ENCODE measurements at regions not wholly inside any gene's neighbourhood (a gene's known extent, or its start where the extent isn't known, plus 50 kb on each side); places are given as distances from the start of the nearest gene placed in this dataset.

DNA sequence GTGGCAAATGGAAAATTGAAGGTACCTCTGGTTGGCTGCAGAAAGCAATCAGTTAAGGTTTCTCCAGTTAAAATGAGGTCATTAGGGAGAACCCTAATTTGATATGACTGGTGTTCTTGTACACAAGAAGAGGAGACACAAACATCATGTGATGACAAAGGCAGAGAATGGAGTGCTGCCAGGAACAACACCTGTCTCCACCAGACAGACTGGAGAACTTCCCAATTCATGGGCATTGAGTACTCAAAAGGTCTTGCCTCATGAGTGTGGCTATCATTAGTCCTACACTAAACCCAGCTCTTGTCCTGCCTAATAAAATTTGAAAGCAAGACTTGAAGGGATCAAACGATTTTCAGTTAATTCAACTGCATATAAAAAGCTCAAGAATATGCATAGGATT, 152.6 kb downstream of the PTPN20 start:
- no peaks in the 10 kb centered on the region for H3K27me3 Mint-ChIP-seq
- no peak overlapping the region for H3K4me3 Mint-ChIP-seq
- DNase-seq (no peak), ATAC-seq (no peak)
- H3K9me3 Mint-ChIP-seq (ENCODE audit: low read depth), result no peaks in the 10 kb centered on the region
- H3K4me1 Mint-ChIP-seq, result no peaks in the 10 kb centered on the region
- CTCF ChIA-PET, result no interaction called here
- H3K27ac Mint-ChIP-seq, result no peak overlapping the region
- H3K36me3 Mint-ChIP-seq, result no peaks in the 10 kb centered on the region

DNA sequence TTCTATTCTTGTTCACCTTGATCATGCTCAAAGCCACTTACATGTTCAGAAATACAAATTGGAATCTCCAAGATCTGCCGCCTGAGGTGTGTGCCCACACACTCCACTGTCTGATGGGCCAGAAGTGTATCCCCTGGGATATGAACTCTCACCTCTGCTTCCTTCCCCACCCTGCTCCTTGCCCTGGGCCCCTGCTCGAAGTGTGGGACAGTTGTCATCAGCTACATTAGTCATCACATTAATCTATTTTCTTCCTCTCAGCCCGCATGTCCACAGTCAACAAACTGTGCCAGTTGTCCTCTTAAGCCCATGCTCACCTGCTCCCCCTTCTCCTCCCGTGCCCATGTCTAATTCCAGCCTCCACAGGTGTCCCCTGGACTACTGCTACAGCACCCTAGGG, 154.7 kb downstream of the PTPN20 start:
- CTCF ChIA-PET, result interaction anchor here (2.3 kb wide), 1 partner anchor 18 kb away, joined by 5 read pairs; no protein-coding TSS in a partner anchor
- no peak for ATAC-seq
- no peak for DNase-seq

DNA sequence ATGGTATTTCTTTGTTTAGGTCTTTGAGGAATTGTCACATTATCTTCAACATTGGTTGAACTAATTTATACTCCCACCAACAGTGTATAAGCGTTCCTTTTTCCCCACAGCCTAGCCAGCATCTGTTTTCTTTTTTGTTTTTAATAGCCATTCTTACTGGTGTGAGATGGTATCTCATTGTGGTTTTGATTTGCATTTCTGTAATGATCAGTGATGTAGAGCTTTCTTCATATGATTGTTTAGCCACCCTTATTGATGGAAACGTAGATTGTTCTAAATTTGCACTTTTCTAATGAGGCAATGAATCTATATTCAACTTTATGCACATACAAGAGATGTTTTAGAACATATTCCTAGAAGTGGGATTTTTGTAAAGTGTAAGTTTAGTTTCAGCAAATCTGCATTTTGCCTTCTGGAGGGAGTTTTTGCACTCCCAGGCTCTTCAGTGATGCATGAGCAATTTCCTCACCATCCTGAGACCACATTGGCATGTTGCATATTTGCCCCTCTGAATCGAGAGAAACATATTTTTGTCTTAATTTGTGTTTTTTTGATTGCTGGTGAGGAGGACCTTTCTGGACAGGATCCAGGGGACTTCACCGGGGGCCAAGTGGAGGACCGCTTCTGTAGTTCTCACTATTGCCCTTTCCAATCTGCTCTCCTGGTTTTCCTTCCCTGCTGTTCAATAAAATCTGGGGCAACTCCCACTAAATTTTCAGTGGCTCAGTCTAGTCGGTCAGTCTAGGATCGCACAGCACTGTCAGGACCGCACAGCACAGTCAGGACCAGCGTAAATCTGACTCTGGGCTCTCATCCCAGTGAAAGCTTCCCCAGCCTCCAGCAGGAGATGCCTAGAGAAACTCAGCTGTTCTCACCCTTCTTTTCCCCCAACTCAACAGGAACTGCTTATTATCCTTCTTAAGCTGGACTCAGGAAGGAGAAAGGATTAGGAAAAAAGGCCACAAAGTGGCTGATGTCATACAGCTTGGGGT, 157.0 kb downstream of the PTPN20 start:
- Mint-ChIP-seq H3K36me3 (no peaks in the 10 kb centered on the region), H3K27ac (no peak overlapping the region), H3K27me3 (peaks cover 2% of the 10 kb centered on the region), H3K4me3 (no peak overlapping the region), H3K4me1 (no peaks in the 10 kb centered on the region), H3K9me3 (ENCODE audit: low read depth) (no peaks in the 10 kb centered on the region)
- CTCF ChIA-PET, result interaction anchor here (2.3 kb wide), 1 partner anchor 21 kb away, joined by 5 read pairs; no protein-coding TSS in a partner anchor
- DNase-seq, result no peak
- ATAC-seq, result no peak

More for the DNA sequence above, 154.7 kb downstream of the PTPN20 start:
- Mint-ChIP-seq H3K36me3 (no peaks in the 10 kb centered on the region), H3K27me3 (peaks cover 2% of the 10 kb centered on the region), H3K9me3 (ENCODE audit: low read depth) (no peaks in the 10 kb centered on the region), H3K4me3 (no peak overlapping the region), H3K27ac (no peak overlapping the region), H3K4me1 (no peaks in the 10 kb centered on the region)

DNA sequence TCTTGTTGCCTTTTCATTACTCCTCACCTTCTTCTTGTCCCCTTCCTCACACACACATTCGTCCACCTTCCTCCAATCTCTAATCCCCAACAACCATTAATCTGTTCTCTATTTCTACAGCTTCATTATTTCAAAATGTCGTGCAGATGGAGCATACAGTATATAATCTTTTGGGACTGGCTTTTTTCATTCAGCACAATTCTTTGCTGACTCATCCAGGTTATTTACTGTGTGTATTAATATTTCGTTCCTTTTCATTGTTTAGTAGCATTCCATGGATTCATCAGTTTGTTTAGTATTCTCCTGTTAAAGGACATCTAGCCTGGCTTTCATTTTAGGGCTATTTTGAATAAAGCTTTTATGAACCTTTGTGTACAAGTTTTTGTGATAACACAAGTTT, 159.3 kb downstream of the PTPN20 start:
- no peak overlapping the region for H3K27ac Mint-ChIP-seq
- H3K4me3 Mint-ChIP-seq, result no peak overlapping the region
- CTCF ChIA-PET, result interaction anchor here (1.3 to 1.6 kb wide), 2 partner anchors 23 kb away, joined by 4 read pairs; no protein-coding TSS in a partner anchor
- no peak for ATAC-seq
- DNase-seq, result no peak
- H3K36me3 Mint-ChIP-seq, result no peaks in the 10 kb centered on the region
- H3K9me3 Mint-ChIP-seq (ENCODE audit: low read depth), result no peaks in the 10 kb centered on the region
- H3K27me3 Mint-ChIP-seq, result peaks cover 2% of the 10 kb centered on the region
- no peaks in the 10 kb centered on the region for H3K4me1 Mint-ChIP-seq

DNA sequence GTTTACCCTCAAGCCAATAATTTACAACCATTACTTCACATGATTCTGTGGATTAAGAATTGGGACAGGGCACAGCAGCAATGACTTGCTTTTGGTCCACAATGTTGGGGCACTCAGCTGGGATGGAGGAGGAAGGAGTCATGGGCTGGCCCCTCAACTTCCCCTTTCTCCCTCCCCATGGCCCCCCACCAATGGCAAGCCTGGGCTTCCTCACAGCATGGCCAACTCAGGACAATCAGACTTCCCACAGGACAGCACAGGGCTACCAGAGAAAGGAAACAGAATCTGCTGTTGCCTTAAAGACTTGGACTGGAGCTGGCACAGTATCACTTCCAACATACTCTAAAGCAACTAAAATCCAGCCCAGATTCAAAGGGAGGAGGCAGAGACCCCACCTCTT, 160.7 kb downstream of the PTPN20 start:
- DNase-seq (no peak), ATAC-seq (no peak)
- Mint-ChIP-seq H3K27me3 (peaks cover 2% of the 10 kb centered on the region), H3K9me3 (ENCODE audit: low read depth) (no peaks in the 10 kb centered on the region), H3K27ac (no peak overlapping the region), H3K4me1 (peaks cover 3% of the 10 kb centered on the region), H3K36me3 (no peaks in the 10 kb centered on the region), H3K4me3 (no peak overlapping the region)
- CTCF ChIA-PET, result interaction anchor here (1.6 kb wide), 1 partner anchor 24 kb away, joined by 4 read pairs; no protein-coding TSS in a partner anchor

DNA sequence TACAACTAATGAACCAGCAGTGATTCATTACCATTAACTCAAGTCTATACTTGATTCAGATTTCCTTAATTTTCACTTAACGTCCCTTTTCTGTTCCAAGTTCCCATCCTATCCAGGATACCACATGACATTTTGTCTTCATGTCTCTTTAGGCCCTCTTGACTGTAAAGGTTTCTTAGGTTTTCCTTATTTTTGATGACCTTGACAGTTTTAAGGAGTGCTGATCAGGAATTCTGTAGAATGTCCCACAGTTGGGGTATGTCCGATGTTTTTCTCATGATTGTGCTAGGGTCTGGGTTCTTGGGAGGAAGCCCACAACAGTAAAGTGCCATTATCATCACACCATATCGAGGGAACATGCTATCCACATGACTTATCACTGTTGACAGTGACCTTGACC, 162.7 kb downstream of the PTPN20 start:
- CTCF ChIA-PET, result no interaction called here
- Mint-ChIP-seq H3K27ac (no peak overlapping the region), H3K4me1 (peaks cover 16% of the 10 kb centered on the region), H3K36me3 (no peaks in the 10 kb centered on the region), H3K27me3 (peaks cover 2% of the 10 kb centered on the region), H3K9me3 (ENCODE audit: low read depth) (no peaks in the 10 kb centered on the region), H3K4me3 (no peak overlapping the region)
- DNase-seq, result no peak
- ATAC-seq, result no peak

DNA sequence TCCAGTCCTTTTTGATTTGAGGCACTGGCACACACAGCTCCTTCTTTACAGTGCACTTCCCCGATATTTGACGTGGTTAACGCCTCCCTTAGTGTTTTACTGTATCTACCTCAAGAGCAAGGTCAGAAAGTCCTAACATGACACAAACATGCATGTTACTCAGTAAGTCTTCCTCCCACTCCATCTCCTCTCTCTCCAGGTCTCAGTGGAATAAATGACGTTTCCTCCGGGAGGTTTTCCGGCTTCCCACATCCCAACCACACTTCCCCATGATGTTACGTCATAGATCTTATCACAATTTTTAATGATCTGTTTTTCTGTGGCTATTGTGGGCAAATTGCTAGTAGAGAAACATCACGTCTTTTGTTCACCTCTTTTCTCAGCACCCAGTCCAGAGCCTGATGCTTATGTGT, 165.7 kb downstream of the PTPN20 start:
- Mint-ChIP-seq H3K9me3 (ENCODE audit: low read depth) (no peaks in the 10 kb centered on the region), H3K4me1 (peaks cover 24% of the 10 kb centered on the region), H3K27me3 (no peaks in the 10 kb centered on the region), H3K4me3 (no peak overlapping the region), H3K27ac (no peak overlapping the region), H3K36me3 (no peaks in the 10 kb centered on the region)
- DNase-seq (peak; percentile 37), ATAC-seq (peak; percentile 65)
- CTCF ChIA-PET, result interaction anchor here (2.4 kb wide), 1 partner anchor 235 kb away, joined by 8 read pairs; no protein-coding TSS in a partner anchor

DNA sequence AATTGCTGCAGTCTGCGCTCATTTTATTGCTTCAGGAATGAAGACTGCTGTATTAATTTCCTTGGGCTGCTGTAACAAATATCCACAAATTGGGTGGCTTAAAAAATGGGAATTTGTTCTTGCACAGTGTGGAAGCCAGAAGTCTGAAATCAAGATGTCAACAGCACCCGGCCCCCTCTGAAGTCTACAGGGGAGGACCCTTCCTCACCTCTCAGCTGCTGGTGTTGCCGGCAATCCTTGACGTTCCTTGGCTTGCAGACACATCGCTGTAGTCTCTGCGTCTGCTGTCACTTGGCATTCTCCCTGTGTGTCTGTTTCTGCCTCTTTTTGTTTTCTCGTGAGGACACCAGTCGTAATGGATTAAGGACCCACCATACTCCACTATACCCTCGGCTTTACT, 166.2 kb downstream of the PTPN20 start:
- H3K4me1 Mint-ChIP-seq, result peaks cover 24% of the 10 kb centered on the region
- H3K36me3 Mint-ChIP-seq, result no peaks in the 10 kb centered on the region
- H3K9me3 Mint-ChIP-seq (ENCODE audit: low read depth), result no peaks in the 10 kb centered on the region
- H3K4me3 Mint-ChIP-seq, result no peak overlapping the region
- CTCF ChIA-PET, result interaction anchor here (2.4 kb wide), 1 partner anchor 235 kb away, joined by 8 read pairs; no protein-coding TSS in a partner anchor
- ATAC-seq, result no peak
- no peaks in the 10 kb centered on the region for H3K27me3 Mint-ChIP-seq
- no peak overlapping the region for H3K27ac Mint-ChIP-seq
- peak; percentile 15 for DNase-seq

DNA sequence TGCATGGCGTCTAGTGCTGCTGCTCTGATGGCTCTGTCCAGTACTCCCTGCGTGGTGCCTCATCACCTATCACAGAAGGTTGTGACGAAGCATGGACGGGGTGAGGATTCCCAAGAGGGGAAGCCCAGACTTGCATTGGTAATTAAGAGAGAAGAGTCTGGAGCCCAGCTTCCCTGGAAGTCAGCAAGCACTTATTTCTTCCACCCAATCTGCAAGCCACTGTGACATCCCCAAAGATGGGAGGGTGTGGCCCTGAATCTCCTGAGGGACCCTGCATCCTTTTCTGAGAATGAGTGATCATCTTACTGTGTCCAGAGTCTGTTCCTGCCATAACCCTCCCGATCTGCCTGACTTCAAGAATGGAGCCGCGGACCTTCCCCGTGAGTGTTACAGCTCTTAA, 166.7 kb downstream of the PTPN20 start:
- DNase-seq (no peak), ATAC-seq (no peak)
- Mint-ChIP-seq H3K27ac (no peak overlapping the region), H3K27me3 (no peaks in the 10 kb centered on the region), H3K4me1 (peaks cover 24% of the 10 kb centered on the region), H3K4me3 (no peak overlapping the region), H3K9me3 (ENCODE audit: low read depth) (no peaks in the 10 kb centered on the region), H3K36me3 (no peaks in the 10 kb centered on the region)
- CTCF ChIA-PET, result interaction anchor here (0.6 kb wide), 1 partner anchor 234 kb away, joined by 3 read pairs; no protein-coding TSS in a partner anchor

DNA sequence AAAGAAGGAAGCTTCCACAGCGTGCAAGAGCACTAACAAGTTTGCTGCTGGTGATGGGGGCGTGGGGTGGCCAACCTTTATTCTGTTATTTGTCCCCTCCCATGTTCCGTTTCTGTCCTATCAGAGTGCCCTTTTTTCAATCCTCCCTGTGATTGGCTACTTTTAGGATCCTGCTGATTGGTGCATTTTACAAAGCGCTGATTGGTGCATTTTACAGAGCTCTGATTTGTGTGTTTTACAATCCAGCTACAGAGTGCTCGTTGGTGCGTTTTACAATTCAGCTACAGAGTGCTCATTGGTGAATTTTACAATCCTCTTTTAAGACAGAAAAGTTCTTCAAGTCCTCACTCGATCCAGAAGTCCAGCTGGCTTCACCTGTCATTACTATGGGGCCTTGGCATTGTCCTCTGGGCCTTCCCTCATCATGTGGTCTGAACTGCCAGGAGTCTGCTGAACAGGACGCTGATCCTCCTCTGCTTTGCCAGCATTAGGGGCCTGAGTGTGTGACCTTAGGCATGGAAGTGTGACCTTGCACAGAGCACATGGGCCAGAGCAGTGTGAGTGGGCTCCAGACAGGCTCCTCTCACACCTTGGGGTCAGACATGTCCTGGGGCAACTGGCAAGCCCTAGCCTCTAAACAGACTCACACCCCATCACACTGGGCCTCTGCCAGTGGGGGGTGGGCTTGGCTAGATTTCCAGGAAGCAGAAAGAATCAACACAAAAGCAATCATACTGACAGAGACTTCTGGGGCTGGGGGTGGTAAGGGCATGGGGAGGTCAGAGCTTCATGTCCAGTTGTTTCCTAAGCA, 167.4 kb downstream of the PTPN20 start:
- Mint-ChIP-seq H3K36me3 (no peaks in the 10 kb centered on the region), H3K27me3 (no peaks in the 10 kb centered on the region), H3K27ac (no peak overlapping the region), H3K4me1 (peaks cover 24% of the 10 kb centered on the region), H3K9me3 (ENCODE audit: low read depth) (no peaks in the 10 kb centered on the region), H3K4me3 (no peak overlapping the region)
- ATAC-seq (no peak), DNase-seq (peak; percentile 27)
- CTCF ChIA-PET, result interaction anchor here (0.6 kb wide), 1 partner anchor 233 kb away, joined by 3 read pairs; no protein-coding TSS in a partner anchor

DNA sequence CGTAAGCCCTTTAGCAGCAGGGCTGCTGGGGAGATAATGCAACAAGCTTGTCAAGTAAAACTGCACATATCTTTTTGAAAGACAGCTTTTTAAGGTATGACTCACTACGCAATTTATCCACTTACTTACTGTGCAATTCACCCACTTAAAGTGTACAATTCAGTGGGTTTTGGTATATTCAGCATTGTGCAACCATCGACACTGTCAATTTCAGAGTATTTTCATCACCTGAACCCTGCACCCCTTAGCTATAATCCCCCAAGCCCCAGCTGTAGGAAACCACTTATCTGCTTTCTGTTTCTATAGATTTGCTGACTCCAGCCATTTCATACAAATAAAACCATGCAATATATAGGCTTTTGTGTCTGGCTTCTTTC, 168.0 kb downstream of the PTPN20 start:
- no peaks in the 10 kb centered on the region for H3K9me3 Mint-ChIP-seq (ENCODE audit: low read depth)
- DNase-seq (no peak), ATAC-seq (no peak)
- CTCF ChIA-PET, result no interaction called here
- no peak overlapping the region for H3K27ac Mint-ChIP-seq
- H3K27me3 Mint-ChIP-seq, result no peaks in the 10 kb centered on the region
- no peak overlapping the region for H3K4me3 Mint-ChIP-seq
- peaks cover 24% of the 10 kb centered on the region for H3K4me1 Mint-ChIP-seq
- no peaks in the 10 kb centered on the region for H3K36me3 Mint-ChIP-seq

DNA sequence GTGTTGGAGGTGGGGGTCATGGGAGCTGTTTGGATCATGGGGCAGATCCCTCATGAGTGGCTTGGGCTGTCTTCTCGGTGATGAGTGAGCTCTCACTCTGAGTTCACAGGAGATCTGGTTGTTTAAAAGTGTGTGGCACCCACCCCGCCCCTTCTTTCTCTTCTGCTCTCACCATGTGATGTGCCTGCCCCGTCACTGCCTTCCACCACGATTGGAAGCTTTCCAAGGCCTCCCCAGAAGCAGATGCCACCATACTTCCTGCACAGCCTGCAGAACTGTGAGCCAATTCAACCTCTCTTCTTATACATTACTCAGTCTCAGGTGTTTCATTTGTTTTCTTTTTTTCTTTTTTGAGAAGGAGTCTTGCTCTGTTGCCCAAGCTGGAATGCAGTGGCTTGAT, 170.0 kb downstream of the PTPN20 start:
- H3K27ac Mint-ChIP-seq, result no peak overlapping the region
- DNase-seq (peak; percentile 38), ATAC-seq (no peak)
- peaks cover 24% of the 10 kb centered on the region for H3K4me1 Mint-ChIP-seq
- no peaks in the 10 kb centered on the region for H3K9me3 Mint-ChIP-seq (ENCODE audit: low read depth)
- H3K36me3 Mint-ChIP-seq, result no peaks in the 10 kb centered on the region
- no peaks in the 10 kb centered on the region for H3K27me3 Mint-ChIP-seq
- H3K4me3 Mint-ChIP-seq, result no peak overlapping the region
- CTCF ChIA-PET, result no interaction called here

DNA sequence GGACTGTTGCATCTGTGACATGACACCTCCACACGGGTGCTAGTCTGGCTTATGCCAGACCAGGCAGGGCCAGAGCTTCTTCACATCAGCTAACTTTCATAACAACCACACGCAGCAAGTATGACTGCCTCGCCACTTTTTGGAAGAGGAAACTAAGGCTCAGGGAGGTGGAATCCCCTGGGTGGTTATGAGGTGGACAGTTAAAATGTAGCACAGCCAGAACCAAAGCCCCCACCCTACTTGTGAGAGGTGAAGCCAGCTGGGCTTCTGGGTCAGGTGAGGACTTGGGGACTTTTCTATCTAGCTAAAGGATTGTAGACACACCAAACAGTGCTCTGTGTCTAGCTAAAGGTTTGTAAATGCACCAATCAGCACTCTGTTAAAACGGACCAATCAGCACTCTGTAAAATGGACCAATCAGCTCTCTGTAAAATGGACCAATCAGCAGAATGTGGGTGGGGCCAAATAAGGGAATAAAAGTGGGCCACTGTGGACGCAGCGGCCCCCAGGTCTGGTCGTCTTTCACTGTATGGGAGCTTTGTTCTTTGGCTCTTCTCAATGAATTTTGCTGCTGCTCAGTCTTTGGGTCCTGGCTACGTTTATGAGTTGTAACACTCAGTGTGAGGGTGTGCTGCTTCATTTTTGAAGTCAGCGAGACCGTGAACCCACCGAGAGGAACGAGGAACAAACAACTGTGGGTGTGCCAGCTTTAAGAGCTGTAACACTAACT, 171.0 kb downstream of the PTPN20 start:
- Mint-ChIP-seq H3K9me3 (ENCODE audit: low read depth) (no peaks in the 10 kb centered on the region), H3K36me3 (no peaks in the 10 kb centered on the region), H3K4me3 (no peak overlapping the region), H3K27ac (no peak overlapping the region), H3K4me1 (peaks cover 18% of the 10 kb centered on the region), H3K27me3 (no peaks in the 10 kb centered on the region)
- DNase-seq (no peak), ATAC-seq (no peak)
- CTCF ChIA-PET, result no interaction called here
